GM23338 (cell line): ENCODE measurements at regions not wholly inside any gene's neighbourhood (a gene's known extent, or its start where the extent isn't known, plus 50 kb on each side); places are given as distances from the start of the nearest gene placed in this dataset.

Experiments used
- ATAC-seq: fragments of 200-7000 bp; cut with Tn5 transposase; 3 replicates; pipeline ENCODE4 v1.9.1; 2020
- DNase-seq: peaks from one replicate; pipeline ENCODE4 v3.0.0-alpha.2; 2015; ENCODE audit warnings: low spot score
- H2AFZ ChIP-seq: fragments of 200-600 bp; sonication (generic); 2 replicates; pipeline ENCODE4 v1.8.0; 2016; ENCODE audit warnings: antibody characterized with exemption, mild to moderate bottlenecking, moderate library complexity
- H3F3A ChIP-seq: fragments of 200-600 bp; sonication (generic); replicated peaks from 2 replicates; pipeline ENCODE4 v1.8.0; 2017; ENCODE audit warnings: antibody characterized with exemption, mixed run types, low read depth
- H3K27ac ChIP-seq: fragments of 200-600 bp; sonication (generic); 2 replicates; pipeline ENCODE4 v1.6.1; 2016; ENCODE audit warnings: low read depth
- H3K27me3 ChIP-seq: fragments of 200-600 bp; sonication (generic); 2 replicates; pipeline ENCODE4 v1.8.0; 2016; ENCODE audit warnings: mild to moderate bottlenecking, mixed run types, moderate library complexity; ENCODE audit not compliant: insufficient read depth
- H3K36me3 ChIP-seq: fragments of 200-600 bp; sonication (generic); 2 replicates; pipeline ENCODE4 v1.8.0; 2016; ENCODE audit warnings: mild to moderate bottlenecking; ENCODE audit not compliant: insufficient read depth
- H3K4me1 ChIP-seq: fragments of 200-600 bp; sonication (generic); 2 replicates; pipeline ENCODE4 v1.8.0; 2016; ENCODE audit warnings: mild to moderate bottlenecking, moderate library complexity; ENCODE audit not compliant: insufficient read depth
- H3K4me2 ChIP-seq: fragments of 200-600 bp; sonication (generic); 2 replicates; pipeline ENCODE4 v1.7.1; 2017; ENCODE audit warnings: mixed run types
- H3K4me3 ChIP-seq: fragments of 200-600 bp; sonication (generic); 2 replicates; pipeline ENCODE4 v1.6.1; 2016; ENCODE audit warnings: mixed run types
- H3K79me2 ChIP-seq: fragments of 200-600 bp; sonication (generic); replicated peaks from 2 replicates; pipeline ENCODE4 v1.8.0; 2017; ENCODE audit warnings: mild to moderate bottlenecking; ENCODE audit not compliant: insufficient read depth
- H3K9me2 ChIP-seq: fragments of 200-600 bp; sonication (generic); 2 replicates; pipeline ENCODE4 v1.8.0; 2017; ENCODE audit not compliant: insufficient read depth
- H4K20me1 ChIP-seq: fragments of 200-600 bp; sonication (generic); replicated peaks from 2 replicates; pipeline ENCODE4 v1.8.0; 2017; ENCODE audit warnings: mild to moderate bottlenecking; ENCODE audit not compliant: insufficient read depth
- H3K27ac Mint-ChIP-seq: 2 replicates; pipeline ENCODE4 v1.8.0; 2020; ENCODE audit warnings: inconsistent platforms, mild to moderate bottlenecking, moderate library complexity, mixed read lengths
- H3K27me3 Mint-ChIP-seq: 3 replicates; pipeline ENCODE4 v1.8.0; 2022; ENCODE audit warnings: low read depth, mild to moderate bottlenecking, moderate library complexity, mixed read lengths, inconsistent platforms; ENCODE audit not compliant: insufficient read depth, poor library complexity
- H3K36me3 Mint-ChIP-seq: 3 replicates; pipeline ENCODE4 v1.8.0; 2021; ENCODE audit warnings: low read depth, mild to moderate bottlenecking, inconsistent platforms, moderate library complexity, mixed read lengths
- H3K4me1 Mint-ChIP-seq: 3 replicates; pipeline ENCODE4 v1.8.0; 2020; ENCODE audit warnings: mild to moderate bottlenecking, inconsistent platforms, mixed read lengths
- H3K4me3 Mint-ChIP-seq: 3 replicates; pipeline ENCODE4 v1.8.0; 2021; ENCODE audit warnings: moderate library complexity, mild to moderate bottlenecking, inconsistent platforms, mixed read lengths
- H3K9me3 Mint-ChIP-seq: 3 replicates; pipeline ENCODE4 v1.8.0; 2020; ENCODE audit warnings: moderate library complexity, mild to moderate bottlenecking, inconsistent platforms, mixed read lengths
- CREB1 ChIP-seq: fragments of 250-450 bp; sonication (Bioruptor Pico); IDR thresholded peaks from 2 replicates; pipeline ENCODE4 v1.5.0; 2020; ENCODE audit warnings: low read depth, mild to moderate bottlenecking, moderate library complexity
- CTCF ChIP-seq, 2 experiments: fragments of 200-600 bp in 1 of 2; sonication (generic) in 1 of 2; conservative IDR thresholded peaks; 2 replicates each; pipeline versions ENCODE4 v1.5.1 to v1.6.1; 2016 to 2017; ENCODE audit warnings: antibody characterized with exemption in 2 of 2, low read depth in 2 of 2, mild to moderate bottlenecking in 2 of 2, moderate library complexity in 1 of 2
- ETS1 ChIP-seq: IDR thresholded peaks from 2 replicates; pipeline ENCODE4 v1.6.1; 2016; ENCODE audit warnings: antibody characterized with exemption
- EZH2 ChIP-seq: fragments of 200-600 bp; sonication (generic); IDR thresholded peaks from one replicate; pipeline ENCODE4 v1.8.0; 2017; ENCODE audit warnings: antibody characterized with exemption, mild to moderate bottlenecking, low read depth; ENCODE audit not compliant: unreplicated experiment
- EZH2phosphoT487 ChIP-seq: fragments of 200-600 bp; sonication (generic); IDR thresholded peaks from one replicate; pipeline ENCODE4 v1.8.1; 2018; ENCODE audit warnings: antibody characterized with exemption; ENCODE audit not compliant: unreplicated experiment
- JUNB ChIP-seq: IDR thresholded peaks from one replicate; pipeline ENCODE4 v1.6.1; 2016; ENCODE audit warnings: antibody characterized with exemption; ENCODE audit not compliant: unreplicated experiment
- NANOG ChIP-seq: IDR thresholded peaks from 2 replicates; pipeline ENCODE4 v1.6.1; 2016; ENCODE audit warnings: antibody characterized with exemption, borderline replicate concordance
- POLR2AphosphoS5 ChIP-seq: IDR thresholded peaks from 2 replicates; pipeline ENCODE4 v1.6.1; 2016; ENCODE audit warnings: antibody characterized with exemption, low read depth
- REST ChIP-seq: IDR thresholded peaks from one replicate; pipeline ENCODE4 v1.6.1; 2018; ENCODE audit warnings: antibody characterized with exemption; ENCODE audit not compliant: unreplicated experiment
- STAT1 ChIP-seq: IDR thresholded peaks from one replicate; pipeline ENCODE4 v1.6.1; 2016; ENCODE audit warnings: antibody characterized with exemption; ENCODE audit not compliant: unreplicated experiment
- ZNF114 ChIP-seq: fragments of 250-450 bp; sonication (Bioruptor Pico); IDR thresholded peaks from 2 replicates; pipeline ENCODE4 v1.5.0; 2020; ENCODE audit warnings: mild to moderate bottlenecking, moderate library complexity
- ZNF331 ChIP-seq: fragments of 250-450 bp; sonication (Bioruptor Pico); IDR thresholded peaks from 2 replicates; pipeline ENCODE4 v1.5.0; 2020; ENCODE audit warnings: low read depth, mild to moderate bottlenecking, moderate library complexity
- ZNF462 ChIP-seq: fragments of 250-450 bp; sonication (Bioruptor Pico); IDR thresholded peaks from 2 replicates; pipeline ENCODE4 v1.5.0; 2020; ENCODE audit warnings: mild to moderate bottlenecking, moderate library complexity

GRCh38 chr4:33616121-33616520 is 2628.2 kb downstream of the ARAP2 start:
- peaks cover 4% of the 10 kb centered on the region; the same call in 1 of the 2 replicates for H3K36me3 ChIP-seq
- Mint-ChIP-seq H3K9me3 (peaks cover 29% of the 10 kb centered on the region), H3K36me3 (peaks cover 24% of the 10 kb centered on the region), H3K27me3 (no peaks in the 10 kb centered on the region), H3K27ac (no peak overlapping the region), H3K4me3 (no peak overlapping the region), H3K4me1 (no peaks in the 10 kb centered on the region)
- no peak for ATAC-seq
- H3K79me2 ChIP-seq, result no peaks in the 10 kb centered on the region
- H2AFZ ChIP-seq, result 0 out of 2 replicates have a peak overlapping the region, but pooled peaks have one; percentile 43
- no peaks in the 10 kb centered on the region for H3K4me1 ChIP-seq
- peaks cover 10% of the 10 kb centered on the region for H3K9me2 ChIP-seq
- H3F3A ChIP-seq, result no peaks in the 10 kb centered on the region
- no peaks in the 10 kb centered on the region for H3K27me3 ChIP-seq
- no peak for TF ChIP-seq CTCF (conservative IDR thresholded peaks at IDR 0.05; ENCODE audit: low read depth in 2 of 2)
- no peak for TF ChIP-seq ETS1
- TF ChIP-seq EZH2, result no peak
- no peak for TF ChIP-seq ZNF331 (CRISPR knock-in tag)
- TF ChIP-seq NANOG, result no peak
- no peak for TF ChIP-seq ZNF462
- no peak for TF ChIP-seq POLR2AphosphoS5
- no peak for TF ChIP-seq ZNF114 (CRISPR knock-in tag)
- TF ChIP-seq STAT1, result no peak
- TF ChIP-seq JUNB, result no peak
- no peak for TF ChIP-seq REST
- TF ChIP-seq CREB1 (CRISPR knock-in tag), result no peak
- no peak for TF ChIP-seq EZH2phosphoT487
- H3K27ac ChIP-seq, result no peak overlapping the region
- no peak overlapping the region for H3K4me2 ChIP-seq
- no peak overlapping the region for H3K4me3 ChIP-seq
- DNase-seq, result no peak
- no peaks in the 10 kb centered on the region for H4K20me1 ChIP-seq
